ENCODE measurements at regions not wholly inside any gene's neighbourhood (a gene's known extent, or its start where the extent isn't known, plus 50 kb on each side); places are given as distances from the start of the nearest gene placed in this dataset.

- POLR2A ChIA-PET, result no interaction called here
- CTCF ChIA-PET, result no interaction called here
- TF ChIP-seq, protein P1, sequence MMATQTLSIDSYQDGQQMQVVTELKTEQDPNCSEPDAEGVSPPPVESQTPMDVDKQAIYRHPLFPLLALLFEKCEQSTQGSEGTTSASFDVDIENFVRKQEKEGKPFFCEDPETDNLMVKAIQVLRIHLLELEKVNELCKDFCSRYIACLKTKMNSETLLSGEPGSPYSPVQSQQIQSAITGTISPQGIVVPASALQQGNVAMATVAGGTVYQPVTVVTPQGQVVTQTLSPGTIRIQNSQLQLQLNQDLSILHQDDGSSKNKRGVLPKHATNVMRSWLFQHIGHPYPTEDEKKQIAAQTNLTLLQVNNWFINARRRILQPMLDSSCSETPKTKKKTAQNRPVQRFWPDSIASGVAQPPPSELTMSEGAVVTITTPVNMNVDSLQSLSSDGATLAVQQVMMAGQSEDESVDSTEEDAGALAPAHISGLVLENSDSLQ (IDR thresholded peaks at IDR 0.05), result no peak
- TF ChIP-seq SUZ12 (IDR thresholded peaks at IDR 0.05), result no peak
- no peak for DNase-seq (ENCODE audit: extremely low spot score)
These were observed 222.2 kb upstream of the ATP5MC3 start for GRCh38 chr2:175403599-175404221.

GRCh38 chr2:175402571-175402970, 221.1 kb upstream of the ATP5MC3 start:
- no peak for DNase-seq (ENCODE audit: extremely low spot score)
- POLR2A ChIA-PET, result no interaction called here
- TF ChIP-seq FOXK2 (IDR thresholded peaks at IDR 0.05) (no peak), SP1 (IDR thresholded peaks at IDR 0.05) (no peak), CTBP1 (IDR thresholded peaks at IDR 0.05; ENCODE audit: borderline replicate concordance) (no peak), LEF1 (IDR thresholded peaks at IDR 0.05; ENCODE audit: borderline replicate concordance) (no peak), SUZ12 (IDR thresholded peaks at IDR 0.05) (no peak), NFRKB (IDR thresholded peaks at IDR 0.05) (no peak), TARDBP (IDR thresholded peaks at IDR 0.05) (no peak), ARNT (IDR thresholded peaks at IDR 0.05) (no peak), HDGF (IDR thresholded peaks at IDR 0.05; ENCODE audit: borderline replicate concordance) (no peak), ELF4 (IDR thresholded peaks at IDR 0.05) (no peak)
- TF ChIP-seq, protein P1 (IDR thresholded peaks at IDR 0.05), result no peak
- CTCF ChIA-PET, result no interaction called here

DNA sequence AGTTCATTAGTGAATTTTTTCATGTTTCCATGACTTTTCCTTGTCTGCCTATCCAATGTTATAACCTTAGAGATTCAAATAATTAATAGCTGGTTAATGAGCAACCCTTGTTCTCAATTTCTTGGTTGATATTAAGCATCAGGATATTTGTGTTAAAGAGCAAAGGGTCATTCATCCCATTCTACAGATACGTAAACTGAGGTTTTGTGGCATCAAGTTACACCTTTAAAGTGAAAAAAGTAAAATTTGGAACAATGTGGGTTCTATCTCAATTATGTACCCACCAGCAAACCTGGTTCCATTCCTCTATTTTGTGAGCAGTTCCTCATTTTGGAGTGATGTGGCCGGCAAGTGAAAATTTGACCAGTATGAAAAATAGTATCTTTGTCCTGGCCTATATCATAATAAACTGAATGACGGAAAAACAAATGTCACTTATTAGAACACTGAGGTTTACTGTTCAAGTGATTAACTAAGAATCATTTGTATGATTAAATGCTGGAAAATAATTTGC, 220.5 kb upstream of the ATP5MC3 start:
- TF ChIP-seq TARDBP (IDR thresholded peaks at IDR 0.05), result no peak
- no peak for TF ChIP-seq BHLHE40 (IDR thresholded peaks at IDR 0.05; ENCODE audit: borderline replicate concordance)
- TF ChIP-seq, protein P1 (IDR thresholded peaks at IDR 0.05), result no peak
- no peak for TF ChIP-seq NFRKB (IDR thresholded peaks at IDR 0.05)
- no peak for TF ChIP-seq ZNF384 (IDR thresholded peaks at IDR 0.05)
- no peak for TF ChIP-seq L3MBTL2 (conservative IDR thresholded peaks at IDR 0.05)
- TF ChIP-seq FOXM1 (IDR thresholded peaks at IDR 0.05; ENCODE audit: borderline replicate concordance), result no peak
- TF ChIP-seq SUZ12 (IDR thresholded peaks at IDR 0.05), result no peak
- no peak for TF ChIP-seq ELF4 (IDR thresholded peaks at IDR 0.05)
- TF ChIP-seq HDGF (IDR thresholded peaks at IDR 0.05; ENCODE audit: borderline replicate concordance), result no peak
- no peak for TF ChIP-seq FOXK2 (IDR thresholded peaks at IDR 0.05)
- no peak for TF ChIP-seq FOXA1 (IDR thresholded peaks at IDR 0.05)
- no peak for DNase-seq (ENCODE audit: extremely low spot score)
- POLR2A ChIA-PET, result no interaction called here
- CTCF ChIA-PET, result no interaction called here

GRCh38 chr2:175400975-175401374, 219.5 kb upstream of the ATP5MC3 start:
- TF ChIP-seq BHLHE40 (IDR thresholded peaks at IDR 0.05; ENCODE audit: borderline replicate concordance) (no peak), NFRKB (IDR thresholded peaks at IDR 0.05) (no peak), FOXM1 (IDR thresholded peaks at IDR 0.05; ENCODE audit: borderline replicate concordance) (no peak), LEF1 (IDR thresholded peaks at IDR 0.05; ENCODE audit: borderline replicate concordance) (no peak), CTBP1 (IDR thresholded peaks at IDR 0.05; ENCODE audit: borderline replicate concordance) (no peak), HDGF (IDR thresholded peaks at IDR 0.05; ENCODE audit: borderline replicate concordance) (no peak), ARNT (IDR thresholded peaks at IDR 0.05) (no peak), ELF4 (IDR thresholded peaks at IDR 0.05) (no peak), FOXK2 (IDR thresholded peaks at IDR 0.05) (no peak), L3MBTL2 (conservative IDR thresholded peaks at IDR 0.05) (no peak)
- TF ChIP-seq, protein P1 (IDR thresholded peaks at IDR 0.05), result no peak
- POLR2A ChIA-PET, result no interaction called here
- CTCF ChIA-PET, result no interaction called here
- no peak for DNase-seq (ENCODE audit: extremely low spot score)

DNA sequence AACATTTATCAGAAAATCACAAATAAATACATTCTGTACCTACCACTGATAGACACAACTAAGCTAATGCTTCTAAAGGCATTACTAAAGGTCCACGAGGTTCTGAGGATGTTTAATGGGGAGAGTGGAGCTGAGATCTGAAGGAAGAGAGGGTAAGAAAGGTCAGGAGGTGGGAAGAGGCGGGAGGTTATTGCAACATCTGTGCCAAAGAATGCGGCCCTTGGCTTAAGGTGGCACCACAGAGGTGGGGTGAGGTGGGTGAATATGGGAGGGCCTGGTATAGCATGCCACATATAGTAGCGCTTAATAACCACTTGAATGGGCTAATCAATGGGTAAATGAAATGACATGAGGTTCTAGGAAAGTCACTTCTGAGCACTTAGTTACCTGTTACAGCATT, 217.8 kb upstream of the ATP5MC3 start:
- DNase-seq (ENCODE audit: extremely low spot score), result no peak
- CTCF ChIA-PET, result no interaction called here
- POLR2A ChIA-PET, result no interaction called here
- TF ChIP-seq ZNF384 (IDR thresholded peaks at IDR 0.05), result no peak
- no peak for TF ChIP-seq ARNT (IDR thresholded peaks at IDR 0.05)
- TF ChIP-seq FOXK2 (IDR thresholded peaks at IDR 0.05), result no peak
- TF ChIP-seq SP1 (IDR thresholded peaks at IDR 0.05), result no peak
- TF ChIP-seq ELF4 (IDR thresholded peaks at IDR 0.05), result no peak
- no peak for TF ChIP-seq FOXA1 (IDR thresholded peaks at IDR 0.05)
- no peak for TF ChIP-seq NFRKB (IDR thresholded peaks at IDR 0.05)
- no peak for TF ChIP-seq SUZ12 (IDR thresholded peaks at IDR 0.05)
- TF ChIP-seq CTBP1 (IDR thresholded peaks at IDR 0.05; ENCODE audit: borderline replicate concordance), result no peak
- TF ChIP-seq, protein P1 (IDR thresholded peaks at IDR 0.05), result no peak

DNA sequence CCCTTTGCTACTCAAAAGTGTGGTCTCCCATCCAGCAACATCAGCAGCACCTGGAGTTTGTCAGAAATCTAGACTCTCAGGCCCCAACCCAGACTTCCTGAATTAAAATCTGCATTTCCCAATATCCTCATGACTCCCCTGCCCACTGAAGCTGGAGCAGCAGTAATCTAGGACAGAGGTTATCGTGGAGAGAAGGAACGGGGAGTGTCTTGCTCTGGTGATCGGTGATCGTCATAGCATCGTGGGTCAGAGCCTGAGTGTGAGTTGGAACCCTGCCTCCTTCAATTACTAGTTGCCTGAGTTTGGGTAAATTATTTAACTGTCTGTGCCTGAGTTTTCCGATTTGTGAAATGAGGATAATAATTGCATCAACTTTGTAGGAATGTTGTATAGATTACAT, 217.3 kb upstream of the ATP5MC3 start:
- no peak for DNase-seq (ENCODE audit: extremely low spot score)
- ChIA-PET POLR2A (no interaction called here), CTCF (no interaction called here)
- no peak for TF ChIP-seq HDGF (IDR thresholded peaks at IDR 0.05; ENCODE audit: borderline replicate concordance)
- TF ChIP-seq FOXM1 (IDR thresholded peaks at IDR 0.05; ENCODE audit: borderline replicate concordance), result no peak
- no peak for TF ChIP-seq LEF1 (IDR thresholded peaks at IDR 0.05; ENCODE audit: borderline replicate concordance)
- TF ChIP-seq ZNF384 (IDR thresholded peaks at IDR 0.05), result no peak
- no peak for TF ChIP-seq ARNT (IDR thresholded peaks at IDR 0.05)
- TF ChIP-seq BHLHE40 (IDR thresholded peaks at IDR 0.05; ENCODE audit: borderline replicate concordance), result no peak
- TF ChIP-seq CTBP1 (IDR thresholded peaks at IDR 0.05; ENCODE audit: borderline replicate concordance), result no peak
- no peak for TF ChIP-seq TARDBP (IDR thresholded peaks at IDR 0.05)
- no peak for TF ChIP-seq SP1 (IDR thresholded peaks at IDR 0.05)
- no peak for TF ChIP-seq FOXK2 (IDR thresholded peaks at IDR 0.05)
- TF ChIP-seq L3MBTL2 (conservative IDR thresholded peaks at IDR 0.05), result no peak
- no peak for TF ChIP-seq NFRKB (IDR thresholded peaks at IDR 0.05)
- no peak for TF ChIP-seq ELF4 (IDR thresholded peaks at IDR 0.05)
- TF ChIP-seq, protein P1 (IDR thresholded peaks at IDR 0.05), result no peak
- TF ChIP-seq FOXA1 (IDR thresholded peaks at IDR 0.05), result no peak
- no peak for TF ChIP-seq SUZ12 (IDR thresholded peaks at IDR 0.05)
